WTC11 (cell line): ENCODE measurements at regions not wholly inside any gene's neighbourhood (a gene's known extent, or its start where the extent isn't known, plus 50 kb on each side); places are given as distances from the start of the nearest gene placed in this dataset.
"Not testable (repeated sequence)": the region's sequence is repeated elsewhere in the genome, so short reads cannot be mapped to it uniquely, and the experiment has no call there.

Experiments
- ATAC-seq: fragments of 200-7000 bp; cut with Tn5 transposase; 2 replicates; pipeline ENCODE4 v1.10.0; 2021; ENCODE audit warnings: mild to moderate bottlenecking, moderate library complexity
- CTCF ChIA-PET: fragments of 300-600 bp; sonication (Branson Sonifier 250); formaldehyde crosslinking; loops from one replicate; lab custom pipeline; 2021; ENCODE audit warnings: antibody characterized with exemption; lab: Charles Lee
- POLR2A ChIA-PET: fragments of 350-600 bp; sonication (Branson Sonifier 250); formaldehyde crosslinking; loops from one replicate; lab custom pipeline; 2021; ENCODE audit warnings: antibody characterized with exemption; lab: Charles Lee
- DNase-seq: peaks from one replicate; pipeline ENCODE4 v3.0.0; 2021; ENCODE audit warnings: low spot score
- H3K27ac Mint-ChIP-seq: 2 replicates; pipeline ENCODE4 v1.8.0; 2021; ENCODE audit warnings: mixed read lengths
- H3K27me3 Mint-ChIP-seq: 2 replicates; pipeline ENCODE4 v1.8.0; 2021; ENCODE audit warnings: low read depth, mild to moderate bottlenecking, moderate library complexity, mixed read lengths
- H3K36me3 Mint-ChIP-seq: 2 replicates; pipeline ENCODE4 v1.8.0; 2021; ENCODE audit warnings: mixed read lengths
- H3K4me1 Mint-ChIP-seq: 2 replicates; pipeline ENCODE4 v1.8.0; 2022; ENCODE audit warnings: mixed read lengths
- H3K4me3 Mint-ChIP-seq: 2 replicates; pipeline ENCODE4 v1.8.0; 2021; ENCODE audit warnings: mild to moderate bottlenecking, moderate library complexity, mixed read lengths
- H3K9me3 Mint-ChIP-seq: 2 replicates; pipeline ENCODE4 v1.8.0; 2021; ENCODE audit warnings: mixed read lengths
- CDX4 ChIP-seq: fragments of 250-450 bp; sonication (Bioruptor Pico); IDR thresholded peaks from 2 replicates; pipeline ENCODE4 v1.9.0; 2021; ENCODE audit warnings: moderate library complexity, mild to moderate bottlenecking, inconsistent platforms, borderline replicate concordance
- E2F4 ChIP-seq: sonication (generic); formaldehyde crosslinking; IDR thresholded peaks from 2 replicates; pipeline ENCODE4 v1.8.1; 2022; ENCODE audit warnings: low read depth, mild to moderate bottlenecking, moderate library complexity, missing genetic modification reagents, borderline replicate concordance
- OVOL2 ChIP-seq: fragments of 250-450 bp; sonication (Bioruptor Pico); IDR thresholded peaks from 2 replicates; pipeline ENCODE4 v1.9.0; 2021; ENCODE audit warnings: mild to moderate bottlenecking, borderline replicate concordance
- TCF7 ChIP-seq: sonication (generic); formaldehyde crosslinking; IDR thresholded peaks from 2 replicates; pipeline ENCODE4 v1.8.0; 2022; ENCODE audit warnings: mild to moderate bottlenecking, low read depth, missing genetic modification reagents, moderate library complexity
- ZSCAN18 ChIP-seq: fragments of 250-450 bp; sonication (Bioruptor Pico); IDR thresholded peaks from 2 replicates; pipeline ENCODE4 v2.1.2; 2022; ENCODE audit warnings: mild to moderate bottlenecking, moderate library complexity
- TF ChIP-seq, protein P1 (sequence below): sonication (generic); formaldehyde crosslinking; IDR thresholded peaks from 2 replicates; pipeline ENCODE4 v1.8.1; 2023; ENCODE audit warnings: mild to moderate bottlenecking, missing genetic modification reagents
- TF ChIP-seq, protein P2 (sequence below): sonication (generic); formaldehyde crosslinking; IDR thresholded peaks from 2 replicates; pipeline ENCODE4 v1.8.1; 2022; ENCODE audit warnings: missing genetic modification reagents, borderline replicate concordance
- TF ChIP-seq, protein P3 (sequence below): sonication (generic); formaldehyde crosslinking; IDR thresholded peaks from 2 replicates; pipeline ENCODE4 v1.8.1; 2023; ENCODE audit warnings: mild to moderate bottlenecking, missing genetic modification reagents

DNA sequence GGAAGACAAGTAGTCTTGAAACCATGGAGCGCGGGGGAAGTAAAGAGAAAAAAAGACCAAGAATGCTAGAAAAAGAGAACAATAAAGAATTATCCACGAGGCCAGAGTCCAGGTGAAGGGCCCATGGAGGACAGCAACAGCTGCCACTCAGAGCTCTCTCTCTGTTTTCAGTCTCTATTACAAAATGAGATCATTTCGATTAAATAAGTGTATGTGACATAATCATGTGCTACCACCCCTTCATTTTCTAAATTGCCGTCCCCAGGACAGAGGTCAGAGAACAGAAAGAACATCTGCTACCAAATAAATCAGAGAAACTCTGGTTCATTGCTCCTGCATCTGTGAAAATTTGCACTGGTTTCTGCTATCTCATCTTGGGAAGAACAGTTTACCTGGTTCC lies 838.7 kb downstream of the RNF144A start:
- POLR2A ChIA-PET = no interaction called here
- TF ChIP-seq TCF7 (no peak), E2F4 (CRISPR knock-in tag) (no peak)
- TF ChIP-seq, protein P1, sequence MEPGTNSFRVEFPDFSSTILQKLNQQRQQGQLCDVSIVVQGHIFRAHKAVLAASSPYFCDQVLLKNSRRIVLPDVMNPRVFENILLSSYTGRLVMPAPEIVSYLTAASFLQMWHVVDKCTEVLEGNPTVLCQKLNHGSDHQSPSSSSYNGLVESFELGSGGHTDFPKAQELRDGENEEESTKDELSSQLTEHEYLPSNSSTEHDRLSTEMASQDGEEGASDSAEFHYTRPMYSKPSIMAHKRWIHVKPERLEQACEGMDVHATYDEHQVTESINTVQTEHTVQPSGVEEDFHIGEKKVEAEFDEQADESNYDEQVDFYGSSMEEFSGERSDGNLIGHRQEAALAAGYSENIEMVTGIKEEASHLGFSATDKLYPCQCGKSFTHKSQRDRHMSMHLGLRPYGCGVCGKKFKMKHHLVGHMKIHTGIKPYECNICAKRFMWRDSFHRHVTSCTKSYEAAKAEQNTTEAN (CRISPR knock-in tag) = no peak
- ATAC-seq (no peak), DNase-seq (no peak)
- H3K4me3 Mint-ChIP-seq = no peak overlapping the region
- H3K36me3 Mint-ChIP-seq = peaks cover 17% of the 10 kb centered on the region
- no peak overlapping the region for H3K27ac Mint-ChIP-seq
- no peaks in the 10 kb centered on the region for H3K4me1 Mint-ChIP-seq
- H3K27me3 Mint-ChIP-seq = peaks cover 5% of the 10 kb centered on the region
- CTCF ChIA-PET = no interaction called here
- peaks cover 37% of the 10 kb centered on the region for H3K9me3 Mint-ChIP-seq

DNA sequence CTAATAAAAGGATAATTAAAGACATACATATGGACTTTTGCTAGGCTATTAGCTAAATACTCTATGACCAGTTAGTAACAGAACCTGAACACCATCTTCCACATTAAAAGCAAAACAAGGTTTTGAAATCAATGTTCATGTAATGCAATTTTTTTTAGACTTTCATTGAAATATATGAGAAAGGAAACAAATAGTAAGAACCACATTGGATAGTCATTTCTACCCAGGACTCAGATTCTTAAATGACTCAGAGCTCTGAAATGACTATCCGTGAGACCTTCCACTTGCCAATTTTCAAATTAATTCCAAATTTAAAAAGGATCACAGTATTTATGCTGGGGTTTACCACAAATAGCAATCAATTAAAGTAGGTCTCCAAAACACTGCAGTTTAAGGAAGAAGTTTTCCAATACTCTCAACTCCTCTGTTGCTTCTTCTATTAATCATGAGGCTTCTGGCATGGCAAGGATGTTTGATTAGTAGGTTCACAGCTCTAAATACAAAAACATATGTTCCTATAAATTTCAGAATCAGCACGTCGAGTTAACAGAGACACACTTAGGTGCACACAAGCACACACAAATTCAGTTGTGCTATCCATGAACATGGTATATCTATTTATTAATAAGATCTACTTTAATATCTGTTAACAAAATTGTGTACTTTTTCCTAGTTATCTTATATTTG lies 841.0 kb downstream of the RNF144A start:
- no peak for DNase-seq
- ChIA-PET POLR2A (no interaction called here), CTCF (no interaction called here)
- TF ChIP-seq, protein P2, sequence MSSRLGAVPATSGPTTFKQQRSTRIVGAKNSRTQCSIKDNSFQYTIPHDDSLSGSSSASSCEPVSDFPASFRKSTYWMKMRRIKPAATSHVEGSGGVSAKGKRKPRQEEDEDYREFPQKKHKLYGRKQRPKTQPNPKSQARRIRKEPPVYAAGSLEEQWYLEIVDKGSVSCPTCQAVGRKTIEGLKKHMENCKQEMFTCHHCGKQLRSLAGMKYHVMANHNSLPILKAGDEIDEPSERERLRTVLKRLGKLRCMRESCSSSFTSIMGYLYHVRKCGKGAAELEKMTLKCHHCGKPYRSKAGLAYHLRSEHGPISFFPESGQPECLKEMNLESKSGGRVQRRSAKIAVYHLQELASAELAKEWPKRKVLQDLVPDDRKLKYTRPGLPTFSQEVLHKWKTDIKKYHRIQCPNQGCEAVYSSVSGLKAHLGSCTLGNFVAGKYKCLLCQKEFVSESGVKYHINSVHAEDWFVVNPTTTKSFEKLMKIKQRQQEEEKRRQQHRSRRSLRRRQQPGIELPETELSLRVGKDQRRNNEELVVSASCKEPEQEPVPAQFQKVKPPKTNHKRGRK (CRISPR knock-in tag) = no peak
- TF ChIP-seq TCF7 (no peak), CDX4 (no peak)
- TF ChIP-seq, protein P3, sequence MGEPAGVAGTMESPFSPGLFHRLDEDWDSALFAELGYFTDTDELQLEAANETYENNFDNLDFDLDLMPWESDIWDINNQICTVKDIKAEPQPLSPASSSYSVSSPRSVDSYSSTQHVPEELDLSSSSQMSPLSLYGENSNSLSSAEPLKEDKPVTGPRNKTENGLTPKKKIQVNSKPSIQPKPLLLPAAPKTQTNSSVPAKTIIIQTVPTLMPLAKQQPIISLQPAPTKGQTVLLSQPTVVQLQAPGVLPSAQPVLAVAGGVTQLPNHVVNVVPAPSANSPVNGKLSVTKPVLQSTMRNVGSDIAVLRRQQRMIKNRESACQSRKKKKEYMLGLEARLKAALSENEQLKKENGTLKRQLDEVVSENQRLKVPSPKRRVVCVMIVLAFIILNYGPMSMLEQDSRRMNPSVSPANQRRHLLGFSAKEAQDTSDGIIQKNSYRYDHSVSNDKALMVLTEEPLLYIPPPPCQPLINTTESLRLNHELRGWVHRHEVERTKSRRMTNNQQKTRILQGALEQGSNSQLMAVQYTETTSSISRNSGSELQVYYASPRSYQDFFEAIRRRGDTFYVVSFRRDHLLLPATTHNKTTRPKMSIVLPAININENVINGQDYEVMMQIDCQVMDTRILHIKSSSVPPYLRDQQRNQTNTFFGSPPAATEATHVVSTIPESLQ = no peak
- H3K4me1 Mint-ChIP-seq = no peaks in the 10 kb centered on the region
- H3K27ac Mint-ChIP-seq = no peak overlapping the region
- H3K4me3 Mint-ChIP-seq = no peak overlapping the region
- H3K36me3 Mint-ChIP-seq = peaks cover 27% of the 10 kb centered on the region
- peaks cover 7% of the 10 kb centered on the region for H3K27me3 Mint-ChIP-seq
- no peak for ATAC-seq
- peaks cover 46% of the 10 kb centered on the region for H3K9me3 Mint-ChIP-seq

GRCh38 chr2:7759898-7760297 lies 842.7 kb downstream of the RNF144A start:
- H3K36me3 Mint-ChIP-seq = peaks cover 29% of the 10 kb centered on the region
- no peak overlapping the region for H3K27ac Mint-ChIP-seq
- ATAC-seq = no peak
- POLR2A ChIA-PET = no interaction called here
- H3K4me3 Mint-ChIP-seq = no peak overlapping the region
- TF ChIP-seq ZSCAN18 (CRISPR knock-in tag) (no peak), OVOL2 (no peak)
- no peak for DNase-seq
- peaks cover 10% of the 10 kb centered on the region for H3K27me3 Mint-ChIP-seq
- no peaks in the 10 kb centered on the region for H3K4me1 Mint-ChIP-seq
- CTCF ChIA-PET = no interaction called here
- H3K9me3 Mint-ChIP-seq = peaks cover 46% of the 10 kb centered on the region

- H3K36me3 Mint-ChIP-seq = peaks cover 29% of the 10 kb centered on the region
- H3K4me3 Mint-ChIP-seq, CTCF ChIA-PET, ATAC-seq, POLR2A ChIA-PET, H3K4me1 Mint-ChIP-seq, H3K27ac Mint-ChIP-seq, DNase-seq, H3K27me3 Mint-ChIP-seq: not testable (repeated sequence)
- peaks cover 33% of the 10 kb centered on the region for H3K9me3 Mint-ChIP-seq
These were observed 846.2 kb downstream of the RNF144A start for GRCh38 chr2:7763418-7763817.
